DND-41 (cell line): ENCODE measurements at regions not wholly inside any gene's neighbourhood (a gene's known extent, or its start where the extent isn't known, plus 50 kb on each side); places are given as distances from the start of the nearest gene placed in this dataset.

Experiments
- ATAC-seq: fragments of 200-7000 bp; cut with Tn5 transposase; 3 replicates; pipeline ENCODE4 v1.9.1; 2021; ENCODE audit warnings: low read depth; ENCODE audit not compliant: insufficient read depth
- DNase-seq: peaks from one replicate; pipeline ENCODE4 v3.0.0-alpha.2; 2020
- H2AFZ ChIP-seq: 2 replicates; pipeline ENCODE4 v1.6.0; 2012; ENCODE audit warnings: low read depth, low read length
- H3K27ac ChIP-seq: 2 replicates; pipeline ENCODE4 v1.5.1; 2012; ENCODE audit warnings: low read length, inconsistent platforms
- H3K27me3 ChIP-seq: fragments of 200-600 bp; sonication (generic); 2 replicates; pipeline ENCODE4 v1.6.0; 2012; ENCODE audit warnings: low read length, mild to moderate bottlenecking, inconsistent platforms; ENCODE audit not compliant: insufficient read depth, poor library complexity
- H3K36me3 ChIP-seq: 2 replicates; pipeline ENCODE4 v1.5.1; 2012; ENCODE audit warnings: low read length, inconsistent platforms; ENCODE audit not compliant: insufficient read depth
- H3K4me1 ChIP-seq: 2 replicates; pipeline ENCODE4 v1.5.1; 2012; ENCODE audit warnings: mild to moderate bottlenecking, low read length; ENCODE audit not compliant: insufficient read depth
- H3K4me2 ChIP-seq: 2 replicates; pipeline ENCODE4 v1.6.0; 2012; ENCODE audit warnings: mild to moderate bottlenecking, moderate library complexity, low read length, inconsistent platforms; ENCODE audit not compliant: insufficient read depth
- H3K4me3 ChIP-seq, 2 experiments: fragments of 200-600 bp in 1 of 2; shearing (Covaris generic) in 1 of 2; 2 replicates each; pipeline ENCODE4 v1.5.1; 2012 to 2016; ENCODE audit warnings: inconsistent platforms in 2 of 2, low read length in 2 of 2, mild to moderate bottlenecking in 2 of 2, low read depth in 1 of 2, moderate library complexity in 1 of 2
- H3K79me2 ChIP-seq: 2 replicates; pipeline ENCODE4 v1.6.0; 2012; ENCODE audit warnings: low read length, inconsistent platforms; ENCODE audit not compliant: insufficient read depth
- H3K9ac ChIP-seq: 2 replicates; pipeline ENCODE4 v1.6.0; 2012; ENCODE audit warnings: low read depth, mild to moderate bottlenecking, inconsistent platforms, low read length, moderate library complexity
- H3K9me3 ChIP-seq: 2 replicates; pipeline ENCODE4 v1.5.1; 2012; ENCODE audit warnings: low read length, moderate library complexity, mild to moderate bottlenecking, inconsistent platforms; ENCODE audit not compliant: insufficient read depth, severe bottlenecking
- H4K20me1 ChIP-seq: 2 replicates; pipeline ENCODE4 v1.6.0; 2012; ENCODE audit warnings: low read length; ENCODE audit not compliant: insufficient read depth
- CTCF ChIP-seq: IDR thresholded peaks from 2 replicates; pipeline ENCODE4 v1.5.1; 2012; ENCODE audit warnings: borderline replicate concordance, low read length, moderate library complexity, mild to moderate bottlenecking; ENCODE audit not compliant: poor library complexity, severe bottlenecking; ENCODE audit errors: extremely low read depth
- EZH2 ChIP-seq: IDR thresholded peaks from 3 replicates; pipeline ENCODE4 v1.6.1; 2012; ENCODE audit warnings: borderline replicate concordance, low read depth, mild to moderate bottlenecking, moderate library complexity, low read length, inconsistent platforms; ENCODE audit not compliant: severe bottlenecking

- Histone ChIP-seq H4K20me1 (no peaks in the 10 kb centered on the region), H3K9ac (no peak overlapping the region), H3K36me3 (no peaks in the 10 kb centered on the region), H3K79me2 (no peaks in the 10 kb centered on the region), H3K9me3 (no peaks in the 10 kb centered on the region), H3K27ac (no peak overlapping the region), H3K4me1 (no peaks in the 10 kb centered on the region), H3K4me2 (no peak overlapping the region), H3K27me3 (no peaks in the 10 kb centered on the region), H3K4me3 (no peak overlapping the region), H2AFZ (no peak overlapping the region)
- DNase-seq (no peak), ATAC-seq (no peak)
- TF ChIP-seq EZH2: no peak
- TF ChIP-seq CTCF: no peak
Observed at GRCh38 chr12:73612551-73612950, 925.1 kb upstream of the ATXN7L3B start.

GRCh38 chr12:73623421-73623820 lies 914.2 kb upstream of the ATXN7L3B start:
- Histone ChIP-seq H3K36me3 (no peaks in the 10 kb centered on the region), H3K4me3 (no peak overlapping the region), H3K4me1 (no peaks in the 10 kb centered on the region), H3K4me2 (no peak overlapping the region), H3K9me3 (no peaks in the 10 kb centered on the region), H2AFZ (no peak overlapping the region), H3K79me2 (no peaks in the 10 kb centered on the region), H3K9ac (no peak overlapping the region), H3K27ac (no peak overlapping the region), H3K27me3 (no peaks in the 10 kb centered on the region), H4K20me1 (no peaks in the 10 kb centered on the region)
- no peak for ATAC-seq
- DNase-seq: no peak
- TF ChIP-seq CTCF: no peak
- no peak for TF ChIP-seq EZH2

- TF ChIP-seq EZH2 (no peak), CTCF (no peak)
- no peak overlapping the region for H2AFZ ChIP-seq
- H3K4me1 ChIP-seq: no peaks in the 10 kb centered on the region
- ATAC-seq (no peak), DNase-seq (no peak)
- H3K27me3 ChIP-seq: no peaks in the 10 kb centered on the region
- no peaks in the 10 kb centered on the region for H4K20me1 ChIP-seq
- no peaks in the 10 kb centered on the region for H3K9me3 ChIP-seq
- H3K4me2 ChIP-seq: no peak overlapping the region
- H3K79me2 ChIP-seq: no peaks in the 10 kb centered on the region
- no peak overlapping the region for H3K4me3 ChIP-seq
- no peak overlapping the region for H3K27ac ChIP-seq
- no peak overlapping the region for H3K9ac ChIP-seq
- no peaks in the 10 kb centered on the region for H3K36me3 ChIP-seq
Observed at GRCh38 chr12:73625226-73625625, 912.4 kb upstream of the ATXN7L3B start.

GRCh38 chr12:73629171-73629570 lies 908.5 kb upstream of the ATXN7L3B start:
- no peaks in the 10 kb centered on the region for H3K4me1 ChIP-seq
- H3K27ac ChIP-seq: no peak overlapping the region
- no peak overlapping the region for H2AFZ ChIP-seq
- H3K36me3 ChIP-seq: no peaks in the 10 kb centered on the region
- no peaks in the 10 kb centered on the region for H4K20me1 ChIP-seq
- H3K4me3 ChIP-seq: no peak overlapping the region
- H3K79me2 ChIP-seq: no peaks in the 10 kb centered on the region
- no peaks in the 10 kb centered on the region for H3K27me3 ChIP-seq
- no peak overlapping the region for H3K9ac ChIP-seq
- DNase-seq (no peak), ATAC-seq (no peak)
- TF ChIP-seq CTCF (no peak), EZH2 (no peak)
- H3K4me2 ChIP-seq: no peak overlapping the region
- H3K9me3 ChIP-seq: no peaks in the 10 kb centered on the region
